Stomach (tissue), 4 donors: ENCODE measurements at regions not wholly inside any gene's neighbourhood (a gene's known extent, or its start where the extent isn't known, plus 50 kb on each side); places are given as distances from the start of the nearest gene placed in this dataset.

Experiments
- EP300 ChIP-seq: sonication (generic); formaldehyde crosslinking; IDR thresholded peaks from one replicate; pipeline ENCODE4 v1.6.1; 2017; ENCODE audit warnings: antibody characterized with exemption
- POLR2A ChIP-seq, 4 donors: fragments of 450-650 bp; IDR thresholded peaks; one replicate each; pipeline ENCODE4 v1.6.1; 2016; ENCODE audit warnings: antibody characterized with exemption in 4 of 4, control low read depth in 2 of 4, mild to moderate bottlenecking in 1 of 4, moderate library complexity in 1 of 4
- TF ChIP-seq, protein P1 (sequence below), 7 experiments: fragments of 450-650 bp in 4 of 7; fragments of 200-600 bp in 3 of 7; sonication (generic) in 3 of 7; IDR thresholded peaks; one replicate each; pipeline ENCODE4 v1.5.1; 2016 to 2019; ENCODE audit warnings: antibody characterized with exemption in 7 of 7, control low read depth in 2 of 7, mild to moderate bottlenecking in 1 of 7

DNA sequence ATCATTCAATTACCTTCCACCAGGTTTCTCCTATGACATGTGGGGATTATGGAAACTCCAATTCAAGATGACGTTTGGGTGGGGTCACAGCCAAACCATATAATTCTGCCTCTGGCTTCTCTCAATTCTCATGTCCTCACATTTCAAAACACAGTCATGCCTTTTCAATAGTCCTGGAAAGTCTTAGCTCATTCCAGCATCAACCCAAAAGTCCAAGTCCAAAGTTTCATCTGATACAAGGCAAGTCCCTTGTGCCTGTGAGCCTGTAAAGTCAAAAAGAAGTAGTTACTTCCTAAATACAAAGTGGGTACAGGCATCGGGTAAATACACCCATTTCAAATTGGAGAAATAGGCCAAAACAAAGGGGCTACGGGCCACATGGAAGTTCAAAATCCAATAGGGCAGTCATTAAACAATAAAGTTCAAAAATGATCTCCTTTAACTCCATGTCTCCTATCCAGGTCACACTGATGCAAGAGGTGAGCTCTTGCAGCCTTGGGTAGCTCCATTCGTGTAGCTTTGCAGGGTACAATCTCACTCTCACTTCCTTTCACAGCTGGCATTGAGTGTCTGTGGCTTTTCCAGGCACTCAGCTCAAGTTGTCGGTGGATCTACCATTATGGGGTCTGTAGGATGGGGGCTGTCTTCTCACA lies 112.9 kb downstream of the FCRL5 start:
- TF ChIP-seq, protein P1, sequence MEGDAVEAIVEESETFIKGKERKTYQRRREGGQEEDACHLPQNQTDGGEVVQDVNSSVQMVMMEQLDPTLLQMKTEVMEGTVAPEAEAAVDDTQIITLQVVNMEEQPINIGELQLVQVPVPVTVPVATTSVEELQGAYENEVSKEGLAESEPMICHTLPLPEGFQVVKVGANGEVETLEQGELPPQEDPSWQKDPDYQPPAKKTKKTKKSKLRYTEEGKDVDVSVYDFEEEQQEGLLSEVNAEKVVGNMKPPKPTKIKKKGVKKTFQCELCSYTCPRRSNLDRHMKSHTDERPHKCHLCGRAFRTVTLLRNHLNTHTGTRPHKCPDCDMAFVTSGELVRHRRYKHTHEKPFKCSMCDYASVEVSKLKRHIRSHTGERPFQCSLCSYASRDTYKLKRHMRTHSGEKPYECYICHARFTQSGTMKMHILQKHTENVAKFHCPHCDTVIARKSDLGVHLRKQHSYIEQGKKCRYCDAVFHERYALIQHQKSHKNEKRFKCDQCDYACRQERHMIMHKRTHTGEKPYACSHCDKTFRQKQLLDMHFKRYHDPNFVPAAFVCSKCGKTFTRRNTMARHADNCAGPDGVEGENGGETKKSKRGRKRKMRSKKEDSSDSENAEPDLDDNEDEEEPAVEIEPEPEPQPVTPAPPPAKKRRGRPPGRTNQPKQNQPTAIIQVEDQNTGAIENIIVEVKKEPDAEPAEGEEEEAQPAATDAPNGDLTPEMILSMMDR (IDR thresholded peaks at IDR 0.05), result no peak
- TF ChIP-seq POLR2A (IDR thresholded peaks at IDR 0.05), result no peak
- no peak for TF ChIP-seq EP300
